Brain pericyte (primary cell): ENCODE measurements at regions not wholly inside any gene's neighbourhood (a gene's known extent, or its start where the extent isn't known, plus 50 kb on each side); places are given as distances from the start of the nearest gene placed in this dataset.
"Not testable (repeated sequence)": the region's sequence is repeated elsewhere in the genome, so short reads cannot be mapped to it uniquely, and the experiment has no call there.

Source experiments
- DNase-seq: peaks from one replicate; pipeline ENCODE4 v3.0.0-alpha.2; 2012; ENCODE audit warnings: low read depth, low spot score

GRCh38 chr2:216775043-216775453, 79.7 kb upstream of the IGFBP5 start:
- no peak for DNase-seq

GRCh38 chr2:216774620-216775019, 79.3 kb upstream of the IGFBP5 start:
- peak; percentile 8 for DNase-seq

GRCh38 chr2:216774180-216774579, 78.8 kb upstream of the IGFBP5 start:
- DNase-seq = no peak

GRCh38 chr2:216773072-216773471, 77.7 kb upstream of the IGFBP5 start:
- DNase-seq = no peak

- DNase-seq = no peak
Observed at GRCh38 chr2:216770717-216771116, 75.4 kb upstream of the IGFBP5 start.

- DNase-seq = no peak
Observed at GRCh38 chr2:216770050-216770449, 74.7 kb upstream of the IGFBP5 start.

GRCh38 chr2:216769626-216770025, 74.3 kb upstream of the IGFBP5 start:
- DNase-seq = no peak

- no peak for DNase-seq
Observed at GRCh38 chr2:216768908-216769411, 73.6 kb upstream of the IGFBP5 start.

GRCh38 chr2:216765761-216766262, 70.5 kb upstream of the IGFBP5 start:
- DNase-seq = no peak

- DNase-seq = no peak
Observed at GRCh38 chr2:216763396-216763795, 68.0 kb upstream of the IGFBP5 start.

- DNase-seq = no peak
Observed at GRCh38 chr2:216761809-216762208, 66.5 kb upstream of the IGFBP5 start.

GRCh38 chr2:216761133-216761532, 65.8 kb upstream of the IGFBP5 start:
- no peak for DNase-seq

GRCh38 chr2:216758256-216759155, 63.2 kb upstream of the IGFBP5 start:
- no peak for DNase-seq

- DNase-seq = no peak
Observed at GRCh38 chr2:216757532-216757931, 62.2 kb upstream of the IGFBP5 start.

GRCh38 chr2:216756435-216756834, 61.1 kb upstream of the IGFBP5 start:
- DNase-seq = no peak

GRCh38 chr2:216754812-216755211, 59.5 kb upstream of the IGFBP5 start:
- DNase-seq = no peak

- DNase-seq = no peak
Observed at GRCh38 chr2:216754336-216754735, 59.0 kb upstream of the IGFBP5 start.

GRCh38 chr2:216752855-216753505, 57.6 kb upstream of the IGFBP5 start:
- DNase-seq = no peak

GRCh38 chr2:216750750-216751149, 55.4 kb upstream of the IGFBP5 start:
- DNase-seq = not testable (repeated sequence)

- not testable (repeated sequence) for DNase-seq
Observed at GRCh38 chr2:216746268-216746667, 50.9 kb upstream of the IGFBP5 start.

GRCh38 chr2:216745453-216745852, 50.1 kb upstream of the IGFBP5 start:
- DNase-seq = no peak
